IMR-90 (cell line): ENCODE measurements at regions not wholly inside any gene's neighbourhood (a gene's known extent, or its start where the extent isn't known, plus 50 kb on each side); places are given as distances from the start of the nearest gene placed in this dataset.

Experiments used
- ATAC-seq: fragments of 200-7000 bp; cut with Tn5 transposase; 2 replicates; pipeline ENCODE4 v1.9.1; 2020; ENCODE audit warnings: low read depth, mild to moderate bottlenecking, moderate library complexity
- BruUV-seq: library from RNA; stranded (reverse); fragments of 400-500 nt; replicated peaks from 2 replicates; lab custom pipeline; 2021; lab: Mats Ljungman, UMichigan
- CTCF ChIA-PET: fragments of 300-600 bp; formaldehyde crosslinking; extraction: SDS; loops from one replicate; lab custom pipeline; 2021; ENCODE audit warnings: antibody characterized with exemption; lab: Yijun Ruan, JAX
- POLR2A ChIA-PET: fragments of 300-600 bp; sonication (Branson Sonifier 250); formaldehyde crosslinking; loops from one replicate; lab custom pipeline; 2022; ENCODE audit warnings: antibody characterized with exemption; ENCODE audit not compliant: unreplicated experiment; lab: Charles Lee
- DNase-seq: peaks from one replicate; pipeline ENCODE4 v3.0.0; 2013
- H2AFZ ChIP-seq: replicated peaks from 2 replicates; pipeline ENCODE3; 2013; ENCODE audit warnings: low read length, mild to moderate bottlenecking; ENCODE audit not compliant: poor library complexity
- H2AK5ac ChIP-seq: 2 replicates; pipeline ENCODE4 v1.6.1; 2013; ENCODE audit warnings: low read depth, low read length, inconsistent platforms
- H2AK9ac ChIP-seq: replicated peaks from 2 replicates; pipeline ENCODE3; 2013; ENCODE audit warnings: mild to moderate bottlenecking, low read depth, low read length, moderate library complexity; ENCODE audit not compliant: poor library complexity
- H2BK120ac ChIP-seq: 2 replicates; pipeline ENCODE4 v1.6.1; 2013; ENCODE audit warnings: low read depth, low read length, inconsistent platforms
- H2BK15ac ChIP-seq: 3 replicates; pipeline ENCODE4 v1.6.1; 2013; ENCODE audit warnings: low read depth, low read length, inconsistent platforms
- H2BK20ac ChIP-seq: 2 replicates; pipeline ENCODE4 v1.6.1; 2013; ENCODE audit warnings: low read depth, mild to moderate bottlenecking, inconsistent platforms, low read length, moderate library complexity
- H2BK5ac ChIP-seq: 2 replicates; pipeline ENCODE4 v1.6.1; 2013; ENCODE audit warnings: mild to moderate bottlenecking, low read depth, low read length, inconsistent platforms; ENCODE audit not compliant: poor library complexity, severe bottlenecking
- H3K14ac ChIP-seq: replicated peaks from 2 replicates; pipeline ENCODE4 v1.6.1; 2013; ENCODE audit warnings: low read depth, low read length, inconsistent platforms
- H3K18ac ChIP-seq: 2 replicates; pipeline ENCODE4 v1.6.1; 2013; ENCODE audit warnings: low read depth, low read length, control low read depth
- H3K23ac ChIP-seq: 2 replicates; pipeline ENCODE4 v1.6.1; 2013; ENCODE audit warnings: low read depth, low read length, inconsistent platforms
- H3K27ac ChIP-seq: 2 replicates; pipeline ENCODE4 v1.5.1; 2013; ENCODE audit warnings: mild to moderate bottlenecking, control low read depth, low read length; ENCODE audit not compliant: insufficient read depth
- H3K27me3 ChIP-seq: 2 replicates; pipeline ENCODE4 v1.6.1; 2013; ENCODE audit warnings: low read length; ENCODE audit not compliant: control insufficient read depth, insufficient read depth
- H3K36me3 ChIP-seq: 2 replicates; pipeline ENCODE4 v1.6.1; 2013; ENCODE audit warnings: low read length, mixed read lengths; ENCODE audit not compliant: control insufficient read depth, insufficient read depth
- H3K4ac ChIP-seq: 2 replicates; pipeline ENCODE4 v1.6.1; 2013; ENCODE audit warnings: low read depth, low read length, inconsistent platforms
- H3K4me1 ChIP-seq: 2 replicates; pipeline ENCODE4 v1.6.1; 2013; ENCODE audit warnings: low read length, mixed read lengths; ENCODE audit not compliant: control insufficient read depth, insufficient read depth
- H3K4me2 ChIP-seq: 2 replicates; pipeline ENCODE4 v1.6.1; 2013; ENCODE audit warnings: low read depth, mild to moderate bottlenecking, control low read depth, low read length, moderate library complexity
- H3K4me3 ChIP-seq: 2 replicates; pipeline ENCODE4 v1.5.1; 2013; ENCODE audit warnings: low read depth, mild to moderate bottlenecking, control low read depth, low read length, moderate library complexity; ENCODE audit not compliant: insufficient read depth
- H3K56ac ChIP-seq: 2 replicates; pipeline ENCODE4 v1.6.1; 2013; ENCODE audit warnings: low read length, inconsistent platforms; ENCODE audit not compliant: insufficient read depth; ENCODE audit errors: extremely low read depth
- H3K79me1 ChIP-seq, 2 experiments: 2 replicates each; pipeline ENCODE4 v1.6.1; 2013; ENCODE audit warnings: low read length in 2 of 2, inconsistent platforms in 1 of 2, low read depth in 1 of 2
- H3K9ac ChIP-seq: 2 replicates; pipeline ENCODE4 v1.6.1; 2013; ENCODE audit warnings: low read depth, low read length, control low read depth
- H3K9me1 ChIP-seq: 2 replicates; pipeline ENCODE4 v1.6.1; 2013; ENCODE audit warnings: low read length, inconsistent platforms; ENCODE audit not compliant: insufficient read depth
- H3K9me3 ChIP-seq: 2 replicates; pipeline ENCODE4 v1.6.1; 2013; ENCODE audit warnings: low read length; ENCODE audit not compliant: control insufficient read depth, insufficient read depth
- H4K20me1 ChIP-seq: 2 replicates; pipeline ENCODE4 v1.6.1; 2013; ENCODE audit warnings: low read length, inconsistent platforms; ENCODE audit not compliant: insufficient read depth
- H4K5ac ChIP-seq: 2 replicates; pipeline ENCODE4 v1.6.1; 2013; ENCODE audit warnings: mild to moderate bottlenecking, low read depth, low read length, control low read depth
- H4K8ac ChIP-seq, 2 experiments: 2 replicates each; pipeline ENCODE4 v1.6.1; 2013; ENCODE audit warnings: low read depth in 2 of 2, low read length in 2 of 2, control low read depth in 1 of 2, inconsistent platforms in 1 of 2
- H4K91ac ChIP-seq: 2 replicates; pipeline ENCODE4 v1.6.1; 2013; ENCODE audit warnings: low read depth, low read length, inconsistent platforms; ENCODE audit not compliant: insufficient read depth
- CEBPB ChIP-seq: IDR thresholded peaks from 2 replicates; pipeline ENCODE4 v1.6.1; 2012; ENCODE audit warnings: low read depth, low read length, improper control_type of control experiment
- CHD1 ChIP-seq: IDR thresholded peaks from 2 replicates; pipeline ENCODE4 v1.6.1; 2012; ENCODE audit warnings: low read depth, low read length, improper control_type of control experiment
- MAFK ChIP-seq: IDR thresholded peaks from 2 replicates; pipeline ENCODE4 v1.6.1; 2012; ENCODE audit warnings: low read depth, low read length, improper control_type of control experiment
- MAZ ChIP-seq: IDR thresholded peaks from 2 replicates; pipeline ENCODE4 v1.6.1; 2012; ENCODE audit warnings: low read depth, mild to moderate bottlenecking, low read length, improper control_type of control experiment, moderate library complexity, borderline replicate concordance
- POLR2A ChIP-seq: IDR thresholded peaks from 2 replicates; pipeline ENCODE4 v1.6.1; 2012; ENCODE audit warnings: mild to moderate bottlenecking, low read depth, low read length
- RAD21 ChIP-seq: IDR thresholded peaks from 2 replicates; pipeline ENCODE4 v1.6.1; 2012; ENCODE audit warnings: low read length, improper control_type of control experiment
- SMC3 ChIP-seq: fragments of 150-350 bp; IDR thresholded peaks from 2 replicates; pipeline ENCODE4 v1.6.1; 2016; ENCODE audit warnings: low read depth, mild to moderate bottlenecking, antibody characterized with exemption, low read length, moderate library complexity
- WGBS, 2 experiments: methylation state at CpG; one replicate each; pipeline versions ENCODE4 v1.1.5 to v1.1.7; 2013; ENCODE audit warnings: missing lambda C conversion rate in 2 of 2; ENCODE audit not compliant: insufficient read length in 1 of 2; ENCODE audit errors: extremely low coverage in 2 of 2; 5-methylcytosine and 5-hydroxymethylcytosine counted together
- dilution Hi-C: fragments of 300-500 bp; cut with HindIII; formaldehyde crosslinking; loops from one replicate; pipeline ENCODE4 v1.14.3; 2018; ENCODE audit warnings: low sequenced_read_pairs; ENCODE audit not compliant: unreplicated experiment
- in situ Hi-C: fragments of 300-500 bp; cut with MboI; formaldehyde crosslinking; loops from 3 replicates; pipeline ENCODE4 v1.14.3; 2019; ENCODE audit warnings: low sequenced_read_pairs, inconsistent platforms, mixed read lengths
- intact Hi-C: fragments of 100-400 bp; cut with micrococcal nuclease; formaldehyde crosslinking; loops from 2 replicates; pipeline ENCODE4 v1.10.0; 2022
- TF ChIP-seq, protein P1 (sequence below): fragments of 150-350 bp; IDR thresholded peaks from 2 replicates; pipeline ENCODE4 v1.6.1; 2016; ENCODE audit warnings: low read depth, mild to moderate bottlenecking, low read length, moderate library complexity, borderline replicate concordance
- TF ChIP-seq, protein P2 (sequence below): fragments of 150-350 bp; IDR thresholded peaks from 2 replicates; pipeline ENCODE4 v1.6.1; 2017; ENCODE audit warnings: mild to moderate bottlenecking, antibody characterized with exemption, low read length, low read depth

DNA sequence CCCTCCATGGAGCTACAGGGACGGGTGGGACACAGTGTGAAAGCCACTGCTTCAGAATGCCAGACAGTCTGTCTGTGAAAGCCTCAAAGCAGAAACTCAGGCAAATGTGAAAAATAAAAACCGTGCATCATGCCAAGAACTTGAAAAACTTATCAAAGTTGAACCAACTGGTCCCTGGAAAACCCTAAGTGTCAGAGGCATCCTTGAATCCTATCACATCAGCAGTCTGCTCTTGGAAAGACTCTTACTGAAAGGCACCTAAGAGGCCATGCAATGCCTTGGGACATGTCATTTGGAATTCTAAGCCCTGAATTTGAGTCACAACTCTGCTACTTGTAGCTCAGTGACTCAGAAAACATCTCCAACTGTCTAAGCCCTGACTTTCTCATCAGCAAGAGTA is 62.4 kb upstream of the GRIN2B start:
- 10% methylated on average over 2 of the region's 2 CpGs; no CpG with 5 or more reads in 1 of the 2 experiments for WGBS, 2 experiments
- BruUV-seq = no TSS peak
- TF ChIP-seq CEBPB (no peak), CHD1 (no peak), SMC3 (no peak), MAFK (no peak), RAD21 (no peak), MAZ (no peak), POLR2A (no peak)
- TF ChIP-seq, protein P1, sequence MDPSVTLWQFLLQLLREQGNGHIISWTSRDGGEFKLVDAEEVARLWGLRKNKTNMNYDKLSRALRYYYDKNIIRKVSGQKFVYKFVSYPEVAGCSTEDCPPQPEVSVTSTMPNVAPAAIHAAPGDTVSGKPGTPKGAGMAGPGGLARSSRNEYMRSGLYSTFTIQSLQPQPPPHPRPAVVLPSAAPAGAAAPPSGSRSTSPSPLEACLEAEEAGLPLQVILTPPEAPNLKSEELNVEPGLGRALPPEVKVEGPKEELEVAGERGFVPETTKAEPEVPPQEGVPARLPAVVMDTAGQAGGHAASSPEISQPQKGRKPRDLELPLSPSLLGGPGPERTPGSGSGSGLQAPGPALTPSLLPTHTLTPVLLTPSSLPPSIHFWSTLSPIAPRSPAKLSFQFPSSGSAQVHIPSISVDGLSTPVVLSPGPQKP = no peak
- TF ChIP-seq, protein P2, sequence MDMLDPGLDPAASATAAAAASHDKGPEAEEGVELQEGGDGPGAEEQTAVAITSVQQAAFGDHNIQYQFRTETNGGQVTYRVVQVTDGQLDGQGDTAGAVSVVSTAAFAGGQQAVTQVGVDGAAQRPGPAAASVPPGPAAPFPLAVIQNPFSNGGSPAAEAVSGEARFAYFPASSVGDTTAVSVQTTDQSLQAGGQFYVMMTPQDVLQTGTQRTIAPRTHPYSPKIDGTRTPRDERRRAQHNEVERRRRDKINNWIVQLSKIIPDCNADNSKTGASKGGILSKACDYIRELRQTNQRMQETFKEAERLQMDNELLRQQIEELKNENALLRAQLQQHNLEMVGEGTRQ = no peak

More for the DNA sequence above, 62.4 kb upstream of the GRIN2B start:
- Histone ChIP-seq H2BK15ac (no peak overlapping the region), H2BK5ac (no peak overlapping the region), H3K9me3 (peaks cover 13% of the 10 kb centered on the region), H3K27ac (no peak overlapping the region), H4K91ac (no peak overlapping the region), H3K18ac (no peak overlapping the region), H2AK9ac (no peak overlapping the region), H3K4me1 (no peaks in the 10 kb centered on the region), H3K9me1 (no peaks in the 10 kb centered on the region), H3K27me3 (no peaks in the 10 kb centered on the region), H4K5ac (no peak overlapping the region), H3K79me1 (no peaks in the 10 kb centered on the region), H3K4me3 (no peak overlapping the region), H3K9ac (no peak overlapping the region), H2BK120ac (no peak overlapping the region), H3K56ac (no peak overlapping the region), H2BK20ac (no peak overlapping the region), H3K23ac (no peak overlapping the region), H4K8ac (no peak overlapping the region), H3K4ac (no peak overlapping the region), H3K36me3 (no peaks in the 10 kb centered on the region), H3K14ac (no peak overlapping the region), H4K20me1 (no peaks in the 10 kb centered on the region), H3K4me2 (no peak overlapping the region), H2AK5ac (no peak overlapping the region), H2AFZ (no peak overlapping the region)
- CTCF ChIA-PET = no interaction called here
- POLR2A ChIA-PET = no interaction called here
- dilution Hi-C loops (no loop called here), in situ Hi-C loops (no loop called here), intact Hi-C loops (no loop called here)
- ATAC-seq = no peak
- no peak for DNase-seq
